Upper lobe of left lung (tissue), 6 donors: ENCODE measurements at regions not wholly inside any gene's neighbourhood (a gene's known extent, or its start where the extent isn't known, plus 50 kb on each side); places are given as distances from the start of the nearest gene placed in this dataset.

ENCODE experiments used
- ATAC-seq, 2 donors: fragments of 200-7000 bp; cut with Tn5 transposase; one replicate each; pipeline ENCODE4 v1.9.1; 2022; ENCODE audit warnings: mild to moderate bottlenecking in 2 of 2, moderate library complexity in 2 of 2; ENCODE audit not compliant: low FRiP score in 2 of 2
- DNase-seq, 2 donors: peaks; one replicate each; pipeline ENCODE4 v3.0.0-alpha.2; 2019 to 2020
- H3K27ac ChIP-seq, 4 donors: fragments of 200-600 bp; sonication (generic); one replicate each; pipeline ENCODE4 v1.5.1; 2016 to 2019
- H3K27me3 ChIP-seq, 4 donors: fragments of 200-600 bp; sonication (generic); one replicate each; pipeline ENCODE4 v1.5.1; 2017 to 2019
- H3K36me3 ChIP-seq, 4 donors: fragments of 200-600 bp; sonication (generic); one replicate each; pipeline ENCODE4 v1.5.1; 2016 to 2019
- H3K4me1 ChIP-seq, 4 donors: fragments of 200-600 bp; sonication (generic); one replicate each; pipeline ENCODE4 v1.5.1; 2018 to 2019
- H3K4me3 ChIP-seq, 4 donors: fragments of 200-600 bp; sonication (generic); one replicate each; pipeline ENCODE4 v1.5.1; 2017 to 2019; ENCODE audit warnings: mild to moderate bottlenecking in 2 of 4, moderate library complexity in 1 of 4
- H3K9me3 ChIP-seq, 4 donors: fragments of 200-600 bp; sonication (generic); one replicate each; pipeline ENCODE4 v1.5.1; 2018 to 2019
- EP300 ChIP-seq, 4 donors: sonication (generic); formaldehyde crosslinking; IDR thresholded peaks; one replicate each; pipeline ENCODE4 v1.5.1; 2017; ENCODE audit warnings: antibody characterized with exemption in 4 of 4, control low read depth in 2 of 4
- POLR2A ChIP-seq, 4 donors: fragments of 450-650 bp; IDR thresholded peaks; one replicate each; pipeline ENCODE4 v1.5.1; 2016 to 2017; ENCODE audit warnings: antibody characterized with exemption in 4 of 4, mild to moderate bottlenecking in 2 of 4
- POLR2AphosphoS5 ChIP-seq, 2 donors: sonication (generic); formaldehyde crosslinking; IDR thresholded peaks; one replicate each; pipeline ENCODE4 v1.5.1; 2017; ENCODE audit warnings: antibody characterized with exemption in 2 of 2
- WGBS, 2 donors: methylation state at CpG; one replicate each; pipeline ENCODE4 v1.1.5; 2017 to 2018; 5-methylcytosine and 5-hydroxymethylcytosine counted together
- TF ChIP-seq, protein P1 (sequence below), 6 experiments: fragments of 450-650 bp in 4 of 6; fragments of 200-600 bp in 2 of 6; sonication (generic) in 2 of 6; IDR thresholded peaks; one replicate each; pipeline ENCODE4 v1.5.1; 2016 to 2019; ENCODE audit warnings: antibody characterized with exemption in 6 of 6
- donor health status: DM: no; HTN: no; CAD: no; lungs with moderate emphysema.
- donor health status: DM: no; HTN: yes; CAD: no; lungs with severe emphysema.

GRCh38 chr6:104381907-104382306, 477.8 kb downstream of the HACE1 start:
- no peak for DNase-seq
- TF ChIP-seq POLR2AphosphoS5 (IDR thresholded peaks at IDR 0.05): no peak
- TF ChIP-seq, protein P1, sequence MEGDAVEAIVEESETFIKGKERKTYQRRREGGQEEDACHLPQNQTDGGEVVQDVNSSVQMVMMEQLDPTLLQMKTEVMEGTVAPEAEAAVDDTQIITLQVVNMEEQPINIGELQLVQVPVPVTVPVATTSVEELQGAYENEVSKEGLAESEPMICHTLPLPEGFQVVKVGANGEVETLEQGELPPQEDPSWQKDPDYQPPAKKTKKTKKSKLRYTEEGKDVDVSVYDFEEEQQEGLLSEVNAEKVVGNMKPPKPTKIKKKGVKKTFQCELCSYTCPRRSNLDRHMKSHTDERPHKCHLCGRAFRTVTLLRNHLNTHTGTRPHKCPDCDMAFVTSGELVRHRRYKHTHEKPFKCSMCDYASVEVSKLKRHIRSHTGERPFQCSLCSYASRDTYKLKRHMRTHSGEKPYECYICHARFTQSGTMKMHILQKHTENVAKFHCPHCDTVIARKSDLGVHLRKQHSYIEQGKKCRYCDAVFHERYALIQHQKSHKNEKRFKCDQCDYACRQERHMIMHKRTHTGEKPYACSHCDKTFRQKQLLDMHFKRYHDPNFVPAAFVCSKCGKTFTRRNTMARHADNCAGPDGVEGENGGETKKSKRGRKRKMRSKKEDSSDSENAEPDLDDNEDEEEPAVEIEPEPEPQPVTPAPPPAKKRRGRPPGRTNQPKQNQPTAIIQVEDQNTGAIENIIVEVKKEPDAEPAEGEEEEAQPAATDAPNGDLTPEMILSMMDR (IDR thresholded peaks at IDR 0.05): no peak
- TF ChIP-seq POLR2A (IDR thresholded peaks at IDR 0.05): no peak
- TF ChIP-seq EP300 (IDR thresholded peaks at IDR 0.05): no peak
- 90 to 100% methylated on average over 2 of the region's 2 CpGs for WGBS, 2 donors
- Histone ChIP-seq H3K36me3 (no peaks in the 10 kb centered on the region), H3K27ac (no peak overlapping the region), H3K27me3 (no peaks in the 10 kb centered on the region), H3K4me1 (no peaks in the 10 kb centered on the region), H3K9me3 (no peaks in the 10 kb centered on the region), H3K4me3 (no peak overlapping the region)
- no peak for ATAC-seq

GRCh38 chr6:104365451-104366234, 494.1 kb downstream of the HACE1 start:
- Histone ChIP-seq H3K36me3 (no peaks in the 10 kb centered on the region), H3K27ac (no peak overlapping the region), H3K27me3 (no peaks in the 10 kb centered on the region), H3K4me1 (no peaks in the 10 kb centered on the region), H3K4me3 (no peak overlapping the region), H3K9me3 (no peaks in the 10 kb centered on the region)
- 90 to 95% methylated on average over 5 of the region's 5 CpGs for WGBS, 2 donors
- no peak for TF ChIP-seq POLR2AphosphoS5 (IDR thresholded peaks at IDR 0.05)
- TF ChIP-seq EP300 (IDR thresholded peaks at IDR 0.05): no peak
- no peak for TF ChIP-seq POLR2A (IDR thresholded peaks at IDR 0.05)
- TF ChIP-seq, protein P1 (IDR thresholded peaks at IDR 0.05): no peak
- DNase-seq: no peak
- no peak for ATAC-seq

GRCh38 chr6:104357928-104358327, 501.8 kb downstream of the HACE1 start:
- Histone ChIP-seq H3K9me3 (peaks cover 0 to 8% (median 0%) of the 10 kb centered on the region in 4 donors), H3K4me1 (no peaks in the 10 kb centered on the region), H3K27me3 (no peaks in the 10 kb centered on the region), H3K27ac (no peak overlapping the region), H3K36me3 (no peaks in the 10 kb centered on the region), H3K4me3 (no peak overlapping the region)
- TF ChIP-seq, protein P1 (IDR thresholded peaks at IDR 0.05): no peak
- no peak for TF ChIP-seq EP300 (IDR thresholded peaks at IDR 0.05)
- TF ChIP-seq POLR2A (IDR thresholded peaks at IDR 0.05): no peak
- TF ChIP-seq POLR2AphosphoS5 (IDR thresholded peaks at IDR 0.05): no peak
- DNase-seq (no peak), ATAC-seq (no peak)
- 93% methylated on average over 3 of the region's 3 CpGs for WGBS, 2 donors

DNA sequence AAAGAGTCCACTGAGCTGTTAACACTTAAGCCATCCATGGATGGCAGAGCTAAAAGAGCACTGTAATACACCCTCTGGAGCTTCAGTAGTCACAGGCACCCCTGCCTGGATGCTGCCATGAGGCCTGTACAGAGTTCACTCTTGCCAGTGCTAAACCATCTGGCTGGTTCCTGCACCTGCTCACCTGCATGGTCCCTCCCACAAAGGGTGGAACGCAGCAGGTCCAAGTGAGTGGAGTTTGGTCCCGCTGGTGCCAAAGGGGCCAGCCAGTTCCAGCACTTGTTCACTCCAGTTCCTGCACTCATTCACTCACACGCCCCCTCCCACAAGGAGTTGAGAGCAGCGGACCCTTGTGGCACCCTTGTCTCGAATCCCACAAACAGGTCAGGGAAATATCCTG, 503.5 kb downstream of the HACE1 start:
- 83 to 89% methylated on average over 4 to 5 of the region's 5 CpGs for WGBS, 2 donors
- no peak for ATAC-seq

More for the DNA sequence above, 503.5 kb downstream of the HACE1 start:
- no peaks in the 10 kb centered on the region for H3K4me1 ChIP-seq
- H3K9me3 ChIP-seq: peaks cover 0 to 8% (median 0%) of the 10 kb centered on the region in 4 donors
- no peaks in the 10 kb centered on the region for H3K27me3 ChIP-seq
- H3K4me3 ChIP-seq: no peak overlapping the region
- TF ChIP-seq EP300 (IDR thresholded peaks at IDR 0.05) (no peak), POLR2A (IDR thresholded peaks at IDR 0.05) (no peak), POLR2AphosphoS5 (IDR thresholded peaks at IDR 0.05) (no peak)
- TF ChIP-seq, protein P1 (IDR thresholded peaks at IDR 0.05): no peak
- H3K27ac ChIP-seq: no peak overlapping the region
- no peak for DNase-seq
- no peaks in the 10 kb centered on the region for H3K36me3 ChIP-seq
